HepG2 (cell line): ENCODE measurements at regions not wholly inside any gene's neighbourhood (a gene's known extent, or its start where the extent isn't known, plus 50 kb on each side); places are given as distances from the start of the nearest gene placed in this dataset.

ENCODE experiments used
- ATAC-seq: fragments of 200-7000 bp; cut with Tn5 transposase; 3 replicates; pipeline ENCODE4 v1.9.1; 2020; ENCODE audit warnings: mild to moderate bottlenecking, moderate library complexity
- BruUV-seq: library from RNA; stranded (reverse); fragments of 400-500 nt; replicated peaks from 2 replicates; lab custom pipeline; 2021; lab: Mats Ljungman, UMichigan
- CTCF ChIA-PET: fragments of 300-600 bp; formaldehyde crosslinking; extraction: SDS; loops from one replicate; lab custom pipeline; 2021; ENCODE audit warnings: low total read pairs, inconsistent platforms, low intra/inter-chr PET ratio; lab: Yijun Ruan, JAX
- POLR2A ChIA-PET: fragments of 350-600 bp; sonication (Branson Sonifier 250); formaldehyde crosslinking; loops from one replicate; lab custom pipeline; 2020; ENCODE audit warnings: antibody characterized with exemption, inconsistent platforms; lab: Yijun Ruan, JAX
- DNase-seq: peaks from one replicate; pipeline ENCODE4 v3.0.0-alpha.2; 2015; ENCODE audit warnings: low spot score
- FAIRE-seq: peaks from 3 replicates; lab custom pipeline; 2011; peaks lifted over from hg19 to GRCh38; lab: Jason Lieb, UNC
- H2AFZ ChIP-seq: one replicate; pipeline ENCODE4 v1.6.1; 2011; ENCODE audit warnings: low read length, inconsistent platforms
- H3K27ac ChIP-seq: fragments of 300-600 bp; 3 replicates; pipeline ENCODE4 v1.8.0; 2011; ENCODE audit warnings: mixed run types, mild to moderate bottlenecking, mixed read lengths, low read length, inconsistent platforms; ENCODE audit not compliant: insufficient read depth; ENCODE audit errors: extremely low read length
- H3K27me3 ChIP-seq, 2 experiments: fragments of 200-600 bp in 1 of 2; 2 replicates in 1 of 2; 3 replicates in 1 of 2; pipeline versions ENCODE4 v1.6.0 to v1.8.0; 2011; ENCODE audit warnings: low read length in 2 of 2, mild to moderate bottlenecking in 2 of 2, moderate library complexity in 2 of 2, inconsistent platforms in 1 of 2; ENCODE audit not compliant: insufficient read depth in 2 of 2, control insufficient read depth in 1 of 2
- H3K36me3 ChIP-seq, 2 experiments: fragments of 200-600 bp in 1 of 2; replicated peaks in 1 of 2; 2 replicates in 1 of 2; 3 replicates in 1 of 2; pipeline versions ENCODE4 v1.5.1 to v1.8.0; 2011; ENCODE audit warnings: low read length in 2 of 2, inconsistent platforms in 1 of 2; ENCODE audit not compliant: insufficient read depth in 2 of 2, control insufficient read depth in 1 of 2
- H3K4me1 ChIP-seq: 2 replicates; pipeline ENCODE4 v1.5.1; 2012; ENCODE audit warnings: low read length, inconsistent platforms; ENCODE audit not compliant: insufficient read depth
- H3K4me2 ChIP-seq: 2 replicates; pipeline ENCODE4 v1.6.0; 2011; ENCODE audit warnings: low read depth, low read length, inconsistent platforms
- H3K4me3 ChIP-seq, 3 experiments: fragments of 200-600 bp in 1 of 3; sonication (generic), shearing (Covaris generic) in 1 of 3; replicated peaks in 1 of 3; 2 replicates each; pipeline ENCODE4 v1.5.1; 2011 to 2016; ENCODE audit warnings: low read length in 3 of 3, inconsistent platforms in 2 of 3, low read depth in 2 of 3, mild to moderate bottlenecking in 2 of 3, control low read depth in 1 of 3, mixed read lengths in 1 of 3; ENCODE audit not compliant: insufficient read depth in 1 of 3
- H3K79me2 ChIP-seq: one replicate; pipeline ENCODE4 v1.6.1; 2011; ENCODE audit warnings: low read length, inconsistent platforms; ENCODE audit not compliant: insufficient read depth
- H3K9ac ChIP-seq: 2 replicates; pipeline ENCODE4 v1.6.0; 2011; ENCODE audit warnings: mild to moderate bottlenecking, low read depth, low read length, inconsistent platforms; ENCODE audit not compliant: insufficient read depth
- H3K9me3 ChIP-seq: 2 replicates; pipeline ENCODE4 v1.5.1; 2012; ENCODE audit warnings: mild to moderate bottlenecking, low read length
- H4K20me1 ChIP-seq: 2 replicates; pipeline ENCODE4 v1.6.0; 2011; ENCODE audit warnings: inconsistent platforms, mild to moderate bottlenecking, low read length, moderate library complexity; ENCODE audit not compliant: insufficient read depth
- PRMT3 ChIP-seq: sonication (generic); formaldehyde crosslinking; IDR thresholded peaks from 2 replicates; pipeline ENCODE4 v1.8.1; 2022; ENCODE audit warnings: low read depth, mild to moderate bottlenecking, moderate library complexity, missing genetic modification reagents, borderline replicate concordance
- SKIL ChIP-seq: sonication (generic); formaldehyde crosslinking; IDR thresholded peaks from 2 replicates; pipeline ENCODE4 v1.8.0; 2022; ENCODE audit warnings: missing genetic modification reagents, mild to moderate bottlenecking, moderate library complexity, borderline replicate concordance
- TBX2 ChIP-seq: sonication (generic); formaldehyde crosslinking; IDR thresholded peaks from 2 replicates; pipeline ENCODE4 v1.5.0; 2020; ENCODE audit warnings: missing genetic modification reagents, mild to moderate bottlenecking, borderline replicate concordance
- TP53 ChIP-seq: sonication (generic); formaldehyde crosslinking; conservative IDR thresholded peaks from 2 replicates; pipeline ENCODE4 v1.4.0; 2020; ENCODE audit warnings: missing genetic modification reagents
- ZMYM4 ChIP-seq: sonication (generic); formaldehyde crosslinking; IDR thresholded peaks from 2 replicates; pipeline ENCODE4 v1.8.1; 2023; ENCODE audit warnings: mild to moderate bottlenecking, missing genetic modification reagents
- ZNF142 ChIP-seq: sonication (generic); formaldehyde crosslinking; IDR thresholded peaks from 2 replicates; pipeline ENCODE4 v1.4.0; 2020; ENCODE audit warnings: missing genetic modification reagents
- WGBS: methylation state at CpG from one replicate; pipeline ENCODE4 v1.1.6; 2017; ENCODE audit warnings: low lambda C conversion rate; 5-methylcytosine and 5-hydroxymethylcytosine counted together
- in situ Hi-C: cut with HindIII; loops from 2 replicates; pipeline ENCODE4 v1.10.0; 2017; ENCODE audit warnings: low pct_unique_long_range_greater_than_20kb; ENCODE audit not compliant: extremely low pct_ligation_motif_present
- intact Hi-C: fragments of 100-400 bp; cut with micrococcal nuclease; formaldehyde crosslinking; loops from one replicate; pipeline ENCODE4 v1.10.0; 2022; ENCODE audit not compliant: unreplicated experiment

GRCh38 chr3:16825617-16826204 is 59.0 kb upstream of the PLCL2 start:
- Histone ChIP-seq H3K9me3 (no peaks in the 10 kb centered on the region), H3K79me2 (no peaks in the 10 kb centered on the region), H3K4me1 (no peaks in the 10 kb centered on the region), H3K4me2 (no peak overlapping the region), H4K20me1 (no peaks in the 10 kb centered on the region), H3K9ac (no peak overlapping the region), H3K4me3 (no peak overlapping the region), H2AFZ (no peak overlapping the region), H3K36me3 (no peaks in the 10 kb centered on the region), H3K27ac (no peak overlapping the region), H3K27me3 (no peaks in the 10 kb centered on the region)
- no peak for TF ChIP-seq ZMYM4
- TF ChIP-seq SKIL (CRISPR knock-in tag) = no peak
- no peak for TF ChIP-seq TP53 (CRISPR knock-in tag)
- TF ChIP-seq PRMT3 (CRISPR knock-in tag) = no peak
- no peak for TF ChIP-seq TBX2 (CRISPR knock-in tag)
- TF ChIP-seq ZNF142 (CRISPR knock-in tag) = no peak
- DNase-seq (no peak), FAIRE-seq (no peak), ATAC-seq (no peak)
- ChIA-PET POLR2A (no interaction called here), CTCF (no interaction called here)
- WGBS = 39% methylated on average over 5 of the region's 5 CpGs
- intact Hi-C loops (no loop called here), in situ Hi-C loops (no loop called here)
- BruUV-seq = no TSS peak
